ENCODE measurements at regions not wholly inside any gene's neighbourhood (a gene's known extent, or its start where the extent isn't known, plus 50 kb on each side); places are given as distances from the start of the nearest gene placed in this dataset.

GRCh38 chr12:102564026-102564425 lies 83.7 kb upstream of the IGF1 start:
- no peaks in the 10 kb centered on the region for H3K4me1 ChIP-seq
- intact Hi-C loops (cut with DNase I; ENCODE audit: low total_unique reads): no loop called here
- no peaks in the 10 kb centered on the region for H3K36me3 ChIP-seq
- no peak overlapping the region for H3K4me3 ChIP-seq
- no peak for DNase-seq
- 78 to 89% (median 81%) methylated on average over 4 of the region's 4 CpGs for WGBS, 5 donors
- no peak overlapping the region for H3K27ac ChIP-seq
- TF ChIP-seq CTCF (IDR thresholded peaks at IDR 0.05 in 8 of 11, conservative IDR thresholded peaks at IDR 0.05 in 3 of 11) (no peak), POLR2AphosphoS5 (IDR thresholded peaks at IDR 0.05) (no peak), POLR2A (IDR thresholded peaks at IDR 0.05) (no peak)
- peaks cover 0 to 4% (median 0%) of the 10 kb centered on the region in 7 donors for H3K27me3 ChIP-seq (replicated peaks in 1 of 7)
- peaks cover 0 to 7% (median 2%) of the 10 kb centered on the region in 8 donors for H3K9me3 ChIP-seq

- H3K4me3 ChIP-seq: no peak overlapping the region
- DNase-seq: no peak
- no peaks in the 10 kb centered on the region for H3K4me1 ChIP-seq
- TF ChIP-seq POLR2AphosphoS5 (IDR thresholded peaks at IDR 0.05): no peak
- no peak for TF ChIP-seq POLR2A (IDR thresholded peaks at IDR 0.05)
- TF ChIP-seq CTCF (IDR thresholded peaks at IDR 0.05 in 8 of 11, conservative IDR thresholded peaks at IDR 0.05 in 3 of 11): no peak
- H3K9me3 ChIP-seq: peaks cover 0 to 7% (median 2%) of the 10 kb centered on the region in 8 donors
- 24 to 40% (median 28%) methylated on average over 2 of the region's 2 CpGs for WGBS, 5 donors
- intact Hi-C loops (cut with DNase I; ENCODE audit: low total_unique reads): no loop called here
- peaks cover 0 to 4% (median 0%) of the 10 kb centered on the region in 7 donors for H3K27me3 ChIP-seq (replicated peaks in 1 of 7)
- H3K27ac ChIP-seq: no peak overlapping the region
- H3K36me3 ChIP-seq: no peaks in the 10 kb centered on the region
These were observed 82.6 kb upstream of the IGF1 start for GRCh38 chr12:102562836-102563425.

GRCh38 chr12:102551186-102551585 lies 70.8 kb upstream of the IGF1 start:
- Histone ChIP-seq H3K4me1 (peaks cover 0 to 5% (median 0%) of the 10 kb centered on the region in 6 donors), H3K27me3 (replicated peaks in 1 of 7) (no peaks in the 10 kb centered on the region), H3K27ac (no peak overlapping the region), H3K4me3 (no peak overlapping the region), H3K36me3 (no peaks in the 10 kb centered on the region), H3K9me3 (no peaks in the 10 kb centered on the region)
- intact Hi-C loops (cut with DNase I; ENCODE audit: low total_unique reads): no loop called here
- WGBS, 5 donors: 87 to 93% (median 88%) methylated on average over 1 to 2 of the region's 2 CpGs
- no peak for TF ChIP-seq CTCF (IDR thresholded peaks at IDR 0.05 in 8 of 11, conservative IDR thresholded peaks at IDR 0.05 in 3 of 11)
- no peak for TF ChIP-seq POLR2AphosphoS5 (IDR thresholded peaks at IDR 0.05)
- no peak for TF ChIP-seq POLR2A (IDR thresholded peaks at IDR 0.05)
- DNase-seq: no peak

- 56 to 76% (median 73%) methylated on average over 3 to 5 of the region's 5 CpGs for WGBS, 5 donors
- H3K27ac ChIP-seq: no peak overlapping the region
- H3K36me3 ChIP-seq: no peaks in the 10 kb centered on the region
- intact Hi-C loops (cut with DNase I; ENCODE audit: low total_unique reads): no loop called here
- H3K27me3 ChIP-seq (replicated peaks in 1 of 7): no peaks in the 10 kb centered on the region
- H3K4me1 ChIP-seq: peaks cover 0 to 5% (median 0%) of the 10 kb centered on the region in 6 donors
- H3K4me3 ChIP-seq: no peak overlapping the region
- no peak for DNase-seq
- TF ChIP-seq CTCF (IDR thresholded peaks at IDR 0.05 in 8 of 11, conservative IDR thresholded peaks at IDR 0.05 in 3 of 11) (no peak), POLR2A (IDR thresholded peaks at IDR 0.05) (no peak), POLR2AphosphoS5 (IDR thresholded peaks at IDR 0.05) (no peak)
- no peaks in the 10 kb centered on the region for H3K9me3 ChIP-seq
These were observed 69.3 kb upstream of the IGF1 start for GRCh38 chr12:102549691-102550090.
